Fibroblast of pulmonary artery (primary cell): ENCODE measurements at regions not wholly inside any gene's neighbourhood (a gene's known extent, or its start where the extent isn't known, plus 50 kb on each side); places are given as distances from the start of the nearest gene placed in this dataset.

Experiments
- DNase-seq: peaks from one replicate; pipeline ENCODE4 v3.0.0-alpha.2; 2010; ENCODE audit warnings: low read depth
- H3K4me3 ChIP-seq: replicated peaks from 2 replicates; pipeline ENCODE4 v1.5.1; 2011; ENCODE audit warnings: low read depth, mild to moderate bottlenecking, control low read depth, low read length, moderate library complexity
- TF ChIP-seq, protein P1 (sequence below): IDR thresholded peaks from 2 replicates; pipeline ENCODE4 v1.5.1; 2011; ENCODE audit warnings: mild to moderate bottlenecking, control low read depth, low read length, inconsistent platforms; ENCODE audit errors: missing control alignments

DNA sequence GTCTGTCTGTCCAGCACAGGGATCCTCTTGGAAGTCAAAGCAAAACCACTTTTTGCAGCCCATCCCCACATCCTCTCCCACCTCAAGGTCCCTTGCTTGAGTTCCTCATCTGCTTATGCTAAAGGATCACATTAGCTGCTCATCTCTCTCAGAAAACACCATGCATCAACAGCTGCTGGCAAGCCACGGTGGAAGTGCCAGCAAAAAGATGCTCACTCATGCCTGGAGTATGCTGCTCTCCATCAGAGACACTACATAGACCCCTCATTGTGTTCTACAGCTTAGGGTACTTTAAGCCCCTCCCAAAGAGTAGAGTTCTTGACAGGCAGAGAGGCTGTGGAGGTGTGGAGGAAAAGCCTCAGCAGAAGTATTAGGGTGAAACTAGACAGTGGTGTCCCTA lies 94.6 kb upstream of the COL8A1 start:
- DNase-seq: no peak
- TF ChIP-seq, protein P1, sequence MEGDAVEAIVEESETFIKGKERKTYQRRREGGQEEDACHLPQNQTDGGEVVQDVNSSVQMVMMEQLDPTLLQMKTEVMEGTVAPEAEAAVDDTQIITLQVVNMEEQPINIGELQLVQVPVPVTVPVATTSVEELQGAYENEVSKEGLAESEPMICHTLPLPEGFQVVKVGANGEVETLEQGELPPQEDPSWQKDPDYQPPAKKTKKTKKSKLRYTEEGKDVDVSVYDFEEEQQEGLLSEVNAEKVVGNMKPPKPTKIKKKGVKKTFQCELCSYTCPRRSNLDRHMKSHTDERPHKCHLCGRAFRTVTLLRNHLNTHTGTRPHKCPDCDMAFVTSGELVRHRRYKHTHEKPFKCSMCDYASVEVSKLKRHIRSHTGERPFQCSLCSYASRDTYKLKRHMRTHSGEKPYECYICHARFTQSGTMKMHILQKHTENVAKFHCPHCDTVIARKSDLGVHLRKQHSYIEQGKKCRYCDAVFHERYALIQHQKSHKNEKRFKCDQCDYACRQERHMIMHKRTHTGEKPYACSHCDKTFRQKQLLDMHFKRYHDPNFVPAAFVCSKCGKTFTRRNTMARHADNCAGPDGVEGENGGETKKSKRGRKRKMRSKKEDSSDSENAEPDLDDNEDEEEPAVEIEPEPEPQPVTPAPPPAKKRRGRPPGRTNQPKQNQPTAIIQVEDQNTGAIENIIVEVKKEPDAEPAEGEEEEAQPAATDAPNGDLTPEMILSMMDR: no peak
- H3K4me3 ChIP-seq: no peak overlapping the region

DNA sequence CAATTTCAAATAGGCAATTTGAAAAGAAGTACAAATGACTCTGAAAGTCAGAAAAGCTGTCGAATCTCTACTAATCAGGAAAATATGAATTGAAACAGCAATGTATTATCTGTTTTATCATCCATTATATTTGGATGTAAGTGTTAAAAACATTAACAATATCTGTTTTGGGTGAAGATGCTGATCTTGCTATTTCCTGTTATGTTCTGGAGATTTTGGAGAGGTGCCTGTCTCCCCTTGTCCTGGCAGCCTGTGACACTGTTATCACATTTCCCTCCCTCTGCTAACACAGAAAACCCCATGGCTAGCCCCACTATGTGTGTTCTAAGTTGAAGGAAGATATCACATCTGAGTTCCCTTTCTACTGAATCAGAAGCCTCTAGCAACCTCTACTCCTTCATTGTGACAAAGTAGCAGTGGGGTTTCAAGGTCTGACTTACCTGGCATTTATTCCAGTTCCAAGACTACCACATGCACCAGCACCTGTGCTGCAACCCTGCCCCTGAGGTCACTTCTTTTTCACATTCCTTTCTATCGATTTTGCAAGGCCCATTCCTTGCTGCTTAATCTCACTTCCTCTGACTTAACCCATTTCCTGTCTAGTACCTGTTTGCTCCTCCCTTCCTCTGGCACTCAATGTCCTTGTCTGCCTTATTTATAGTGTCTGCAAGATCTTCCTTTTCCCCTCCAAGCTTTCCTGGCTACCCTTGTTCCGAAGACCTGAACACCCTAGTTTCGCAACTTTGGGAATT lies 95.5 kb upstream of the COL8A1 start:
- TF ChIP-seq, protein P1: no peak
- DNase-seq: peak; percentile 49
- no peak overlapping the region for H3K4me3 ChIP-seq

DNA sequence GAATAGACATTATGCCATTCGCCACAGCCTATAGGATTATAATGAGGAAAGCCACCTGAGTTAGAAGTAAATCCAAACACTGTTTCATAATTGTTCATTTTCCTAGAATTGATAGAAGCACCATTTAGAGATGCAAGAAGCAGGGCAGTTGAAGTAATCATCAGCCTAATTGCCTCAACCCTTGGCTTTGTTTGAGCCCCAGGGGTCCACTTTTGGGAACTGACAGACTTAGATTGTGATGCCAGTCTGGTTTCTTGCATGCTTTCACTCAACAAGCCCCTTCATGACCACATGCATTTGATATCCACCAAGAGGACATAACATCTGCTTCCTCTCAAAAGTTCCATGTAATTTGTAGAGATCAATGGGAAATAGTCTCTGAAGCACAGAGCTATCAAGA lies 97.2 kb upstream of the COL8A1 start:
- TF ChIP-seq, protein P1: no peak
- no peak for DNase-seq
- no peak overlapping the region for H3K4me3 ChIP-seq

DNA sequence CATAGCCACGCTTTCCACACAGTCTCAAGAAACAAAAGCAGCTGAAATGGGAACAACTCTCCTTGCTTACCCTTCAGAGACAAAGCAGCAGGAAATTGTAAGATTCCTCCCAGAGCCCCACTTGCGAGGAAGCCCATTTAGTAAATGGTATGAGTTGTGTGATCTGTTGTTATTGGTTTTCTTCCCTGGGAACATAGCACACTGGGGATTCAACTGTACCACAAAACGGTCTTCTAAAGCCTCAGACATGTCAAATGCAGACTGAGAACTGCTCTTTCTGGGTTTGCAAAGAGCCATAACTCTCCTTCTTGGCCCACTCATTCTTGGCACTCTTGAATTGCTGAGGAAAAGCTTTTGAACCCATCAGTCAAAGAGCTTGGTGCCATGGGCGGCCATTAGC lies 101.0 kb upstream of the COL8A1 start:
- TF ChIP-seq, protein P1: no peak
- H3K4me3 ChIP-seq: no peak overlapping the region
- DNase-seq: no peak

DNA sequence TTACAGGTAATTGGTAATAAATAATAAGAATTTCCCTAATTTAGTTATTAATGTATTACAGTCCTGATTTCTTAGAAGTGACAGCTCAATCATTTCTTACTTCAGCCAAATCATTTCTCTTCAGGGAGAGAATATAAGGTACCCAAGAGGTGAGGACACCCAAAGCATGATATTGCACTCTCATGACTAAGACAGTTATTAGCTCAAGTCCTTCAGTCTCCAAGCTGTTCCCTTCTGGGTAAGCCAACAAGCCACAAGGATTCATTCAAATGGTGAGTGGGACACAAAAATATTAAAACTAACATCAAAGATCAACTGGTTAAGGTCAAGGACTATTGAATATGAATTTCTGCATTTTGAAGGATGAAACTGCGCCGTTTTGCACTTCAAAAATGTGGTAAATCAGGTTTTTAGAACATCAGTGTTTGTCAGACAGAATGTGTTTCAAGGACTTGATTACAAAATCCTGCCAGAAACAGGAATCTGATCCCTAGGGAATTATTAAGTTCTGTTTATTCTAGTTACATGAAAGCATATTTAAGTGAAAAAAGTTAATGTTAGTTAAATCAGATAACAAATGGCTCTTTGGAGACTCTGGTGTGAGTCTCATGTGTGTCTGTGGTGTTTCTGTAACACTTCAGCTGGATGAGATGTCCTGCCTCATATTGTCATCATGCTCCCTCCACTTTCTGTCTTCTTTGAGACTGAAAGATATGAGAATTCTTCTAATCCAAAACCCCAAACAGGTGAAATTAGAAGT lies 101.7 kb upstream of the COL8A1 start:
- H3K4me3 ChIP-seq: no peak overlapping the region
- DNase-seq: peak; percentile 39
- TF ChIP-seq, protein P1: no peak

DNA sequence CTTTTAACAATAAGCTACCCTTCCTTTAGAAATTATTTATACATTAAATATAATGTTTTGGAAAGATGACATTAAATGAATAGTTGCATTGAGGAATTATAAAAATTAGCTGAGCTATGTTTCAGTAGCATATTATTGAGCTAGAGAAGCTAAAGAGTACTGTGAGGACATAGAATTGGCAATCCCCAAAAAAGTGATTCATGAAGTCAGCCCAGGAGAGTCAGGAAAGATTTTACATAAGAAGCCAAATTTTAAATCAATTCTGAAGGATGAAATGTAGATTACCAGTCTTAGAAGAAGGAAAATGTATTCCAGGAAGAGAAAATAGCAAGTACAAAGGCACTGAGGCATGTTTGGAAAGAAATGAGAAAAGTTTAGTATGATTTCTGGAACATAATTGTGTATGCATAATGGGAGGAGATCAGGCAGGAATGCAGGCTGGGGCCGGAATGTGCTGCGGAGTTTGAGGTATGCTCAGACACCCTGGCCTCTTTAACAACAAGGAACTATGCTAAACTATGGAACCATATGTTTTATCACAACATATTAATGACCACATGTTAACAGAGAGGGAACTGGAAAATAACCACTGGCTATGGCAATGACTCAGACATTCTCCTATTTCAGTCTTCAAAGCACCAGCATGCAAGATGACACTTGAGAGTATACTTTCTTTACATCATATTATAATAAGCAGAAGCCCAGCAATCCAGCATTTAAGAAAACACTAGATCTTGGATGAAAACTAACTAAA lies 103.3 kb upstream of the COL8A1 start:
- peak; percentile 70 for DNase-seq
- H3K4me3 ChIP-seq: no peak overlapping the region
- TF ChIP-seq, protein P1: no peak
